Keratinocyte (primary cell): ENCODE measurements at regions not wholly inside any gene's neighbourhood (a gene's known extent, or its start where the extent isn't known, plus 50 kb on each side); places are given as distances from the start of the nearest gene placed in this dataset.

ENCODE experiments used
- DNase-seq: peaks from one replicate; pipeline ENCODE4 v3.0.0-alpha.2; 2011; ENCODE audit warnings: low read depth, missing footprints, low spot score
- FAIRE-seq: peaks from 2 replicates; lab custom pipeline; 2011; peaks lifted over from hg19 to GRCh38; lab: Jason Lieb, UNC
- H2AFZ ChIP-seq: 2 replicates; pipeline ENCODE4 v1.6.0; 2012; ENCODE audit warnings: low read length, control low read depth, inconsistent platforms; ENCODE audit not compliant: control insufficient read depth
- H3K27ac ChIP-seq: 2 replicates; pipeline ENCODE4 v1.5.1; 2011; ENCODE audit warnings: low read length; ENCODE audit not compliant: control insufficient read depth, insufficient read depth
- H3K27me3 ChIP-seq: 3 replicates; pipeline ENCODE4 v1.6.0; 2011; ENCODE audit warnings: low read length; ENCODE audit not compliant: control insufficient read depth, insufficient read depth; ENCODE audit errors: extremely low read depth
- H3K36me3 ChIP-seq, 2 experiments: 2 replicates in 1 of 2; 3 replicates in 1 of 2; pipeline ENCODE4 v1.5.1; 2011; ENCODE audit warnings: low read length in 2 of 2, mild to moderate bottlenecking in 1 of 2; ENCODE audit not compliant: control insufficient read depth in 2 of 2, insufficient read depth in 2 of 2; ENCODE audit errors: extremely low read depth in 1 of 2
- H3K4me1 ChIP-seq: 3 replicates; pipeline ENCODE4 v1.5.1; 2011; ENCODE audit warnings: low read length; ENCODE audit not compliant: control insufficient read depth, insufficient read depth; ENCODE audit errors: extremely low read depth
- H3K4me2 ChIP-seq: 3 replicates; pipeline ENCODE4 v1.6.0; 2011; ENCODE audit warnings: low read depth, low read length; ENCODE audit not compliant: control insufficient read depth, insufficient read depth; ENCODE audit errors: extremely low read depth
- H3K4me3 ChIP-seq, 3 experiments: fragments of 200-600 bp in 1 of 3; sonication (generic) in 1 of 3; 2 replicates in 2 of 3; 3 replicates in 1 of 3; pipeline ENCODE4 v1.5.1; 2011 to 2016; ENCODE audit warnings: low read length in 3 of 3, mild to moderate bottlenecking in 3 of 3, control low read depth in 2 of 3, inconsistent platforms in 1 of 3, low read depth in 1 of 3, mixed read lengths in 1 of 3, mixed run types in 1 of 3, moderate library complexity in 1 of 3; ENCODE audit not compliant: control insufficient read depth in 2 of 3, insufficient read depth in 2 of 3; ENCODE audit errors: extremely low read depth in 1 of 3
- H3K79me2 ChIP-seq: 2 replicates; pipeline ENCODE4 v1.6.0; 2012; ENCODE audit warnings: low read length; ENCODE audit not compliant: control insufficient read depth, insufficient read depth
- H3K9ac ChIP-seq: 3 replicates; pipeline ENCODE4 v1.6.0; 2011; ENCODE audit warnings: low read length; ENCODE audit not compliant: control insufficient read depth, insufficient read depth; ENCODE audit errors: extremely low read depth
- H3K9me1 ChIP-seq: 3 replicates; pipeline ENCODE4 v1.6.0; 2011; ENCODE audit warnings: low read length; ENCODE audit not compliant: control insufficient read depth, insufficient read depth; ENCODE audit errors: extremely low read depth
- H3K9me3 ChIP-seq: 2 replicates; pipeline ENCODE4 v1.5.1; 2012; ENCODE audit warnings: low read depth, low read length; ENCODE audit not compliant: control insufficient read depth
- H4K20me1 ChIP-seq: 3 replicates; pipeline ENCODE4 v1.6.0; 2011; ENCODE audit warnings: low read length; ENCODE audit not compliant: control insufficient read depth, insufficient read depth; ENCODE audit errors: extremely low read depth
- EZH2 ChIP-seq: IDR thresholded peaks from one replicate; pipeline ENCODE4 v1.6.1; 2012; ENCODE audit warnings: inconsistent platforms, mild to moderate bottlenecking, low read length, moderate library complexity
- dilution Hi-C: fragments of 300-500 bp; cut with MboI; formaldehyde crosslinking; loops from one replicate; pipeline ENCODE4 v1.7.0; 2020; ENCODE audit warnings: low sequenced_read_pairs; ENCODE audit not compliant: extremely low pct_ligation_motif_present
- TF ChIP-seq, protein P1 (sequence below), 3 experiments: IDR thresholded peaks in 1 of 3; conservative IDR thresholded peaks in 1 of 3; optimal IDR thresholded peaks in 1 of 3; 2 replicates in 2 of 3; 3 replicates in 1 of 3; pipeline versions ENCODE3 to v1.5.1; 2011; ENCODE audit warnings: low read length in 3 of 3, mild to moderate bottlenecking in 3 of 3, moderate library complexity in 2 of 3, control low read depth in 1 of 3, inconsistent platforms in 1 of 3; ENCODE audit not compliant: insufficient read depth in 2 of 3; ENCODE audit errors: extremely low read depth in 1 of 3

- no peaks in the 10 kb centered on the region for H3K9me3 ChIP-seq
- H3K9me1 ChIP-seq = no peaks in the 10 kb centered on the region
- no peaks in the 10 kb centered on the region for H3K79me2 ChIP-seq
- H3K9ac ChIP-seq = no peak overlapping the region
- H3K4me1 ChIP-seq = no peaks in the 10 kb centered on the region
- DNase-seq (no peak), FAIRE-seq (no peak)
- H3K27me3 ChIP-seq = peaks cover 10% of the 10 kb centered on the region
- TF ChIP-seq, protein P1, sequence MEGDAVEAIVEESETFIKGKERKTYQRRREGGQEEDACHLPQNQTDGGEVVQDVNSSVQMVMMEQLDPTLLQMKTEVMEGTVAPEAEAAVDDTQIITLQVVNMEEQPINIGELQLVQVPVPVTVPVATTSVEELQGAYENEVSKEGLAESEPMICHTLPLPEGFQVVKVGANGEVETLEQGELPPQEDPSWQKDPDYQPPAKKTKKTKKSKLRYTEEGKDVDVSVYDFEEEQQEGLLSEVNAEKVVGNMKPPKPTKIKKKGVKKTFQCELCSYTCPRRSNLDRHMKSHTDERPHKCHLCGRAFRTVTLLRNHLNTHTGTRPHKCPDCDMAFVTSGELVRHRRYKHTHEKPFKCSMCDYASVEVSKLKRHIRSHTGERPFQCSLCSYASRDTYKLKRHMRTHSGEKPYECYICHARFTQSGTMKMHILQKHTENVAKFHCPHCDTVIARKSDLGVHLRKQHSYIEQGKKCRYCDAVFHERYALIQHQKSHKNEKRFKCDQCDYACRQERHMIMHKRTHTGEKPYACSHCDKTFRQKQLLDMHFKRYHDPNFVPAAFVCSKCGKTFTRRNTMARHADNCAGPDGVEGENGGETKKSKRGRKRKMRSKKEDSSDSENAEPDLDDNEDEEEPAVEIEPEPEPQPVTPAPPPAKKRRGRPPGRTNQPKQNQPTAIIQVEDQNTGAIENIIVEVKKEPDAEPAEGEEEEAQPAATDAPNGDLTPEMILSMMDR (optimal IDR thresholded peaks at IDR 0.05 in 1 of 3, IDR thresholded peaks at IDR 0.05 in 1 of 3, conservative IDR thresholded peaks at IDR 0.05 in 1 of 3; ENCODE audit: extremely low read depth in 1 of 3, insufficient read depth in 2 of 3, low read length in 3 of 3) = no peak
- TF ChIP-seq EZH2 = no peak
- H3K4me2 ChIP-seq = no peak overlapping the region
- dilution Hi-C loops = no loop called here
- H3K36me3 ChIP-seq = no peaks in the 10 kb centered on the region
- no peak overlapping the region for H2AFZ ChIP-seq
- H3K27ac ChIP-seq = no peak overlapping the region
- H4K20me1 ChIP-seq = no peaks in the 10 kb centered on the region
- no peak overlapping the region for H3K4me3 ChIP-seq
Measured at GRCh38 chr22:22349455-22349836, 104.9 kb downstream of the VPREB1 start.

- H3K4me3 ChIP-seq = no peak overlapping the region
- H3K9me3 ChIP-seq = no peaks in the 10 kb centered on the region
- no peak for FAIRE-seq
- H3K36me3 ChIP-seq = no peaks in the 10 kb centered on the region
- H3K4me2 ChIP-seq = no peak overlapping the region
- peaks cover 9% of the 10 kb centered on the region for H3K27me3 ChIP-seq
- no peaks in the 10 kb centered on the region for H3K9me1 ChIP-seq
- no peaks in the 10 kb centered on the region for H3K4me1 ChIP-seq
- no peak overlapping the region for H3K9ac ChIP-seq
- no peak overlapping the region for H3K27ac ChIP-seq
- no peaks in the 10 kb centered on the region for H3K79me2 ChIP-seq
- no peaks in the 10 kb centered on the region for H4K20me1 ChIP-seq
- dilution Hi-C loops = no loop called here
- no peak overlapping the region for H2AFZ ChIP-seq
- DNase-seq = no peak
- TF ChIP-seq, protein P1 (optimal IDR thresholded peaks at IDR 0.05 in 1 of 3, IDR thresholded peaks at IDR 0.05 in 1 of 3, conservative IDR thresholded peaks at IDR 0.05 in 1 of 3; ENCODE audit: extremely low read depth in 1 of 3, insufficient read depth in 2 of 3, low read length in 3 of 3) = no peak
- TF ChIP-seq EZH2 = no peak
Measured at GRCh38 chr22:22351366-22351765, 106.8 kb downstream of the VPREB1 start.
